Amniotic stem cell (primary cell): ENCODE measurements at regions not wholly inside any gene's neighbourhood (a gene's known extent, or its start where the extent isn't known, plus 50 kb on each side); places are given as distances from the start of the nearest gene placed in this dataset.
"Not testable (repeated sequence)": the region's sequence is repeated elsewhere in the genome, so short reads cannot be mapped to it uniquely, and the experiment has no call there.

ENCODE experiments used
- DNase-seq: peaks from one replicate; lab custom pipeline; 2025; lab: John Stamatoyannopoulos, UW

GRCh38 chr16:72596373-72596772 lies 424.4 kb upstream of the PMFBP1 start:
- DNase-seq = no peak

GRCh38 chr16:72590151-72590937 lies 418.4 kb upstream of the PMFBP1 start:
- no peak for DNase-seq

GRCh38 chr16:72588551-72588950 lies 416.6 kb upstream of the PMFBP1 start:
- no peak for DNase-seq

GRCh38 chr16:72578061-72578460 lies 406.1 kb upstream of the PMFBP1 start:
- not testable (repeated sequence) for DNase-seq

- no peak for DNase-seq
Measured at GRCh38 chr16:72576189-72576588, 404.2 kb upstream of the PMFBP1 start.

- no peak for DNase-seq
Measured at GRCh38 chr16:72569677-72570076, 397.7 kb upstream of the PMFBP1 start.

GRCh38 chr16:72568502-72568901 lies 396.5 kb upstream of the PMFBP1 start:
- DNase-seq = no peak

- DNase-seq = no peak
Measured at GRCh38 chr16:72566174-72566573, 394.2 kb upstream of the PMFBP1 start.

GRCh38 chr16:72565106-72565505 lies 393.2 kb upstream of the PMFBP1 start:
- DNase-seq = no peak

- no peak for DNase-seq
Measured at GRCh38 chr16:72560617-72561016, 388.7 kb upstream of the PMFBP1 start.

GRCh38 chr16:72558501-72558900 lies 386.5 kb upstream of the PMFBP1 start:
- no peak for DNase-seq

GRCh38 chr16:72554935-72555334 lies 383.0 kb upstream of the PMFBP1 start:
- no peak for DNase-seq

GRCh38 chr16:72552654-72553053 lies 380.7 kb upstream of the PMFBP1 start:
- DNase-seq = no peak

- DNase-seq = no peak
Measured at GRCh38 chr16:72551649-72552048, 379.7 kb upstream of the PMFBP1 start.

GRCh38 chr16:72549878-72550277 lies 377.9 kb upstream of the PMFBP1 start:
- DNase-seq = no peak

- no peak for DNase-seq
Measured at GRCh38 chr16:72542102-72542501, 370.1 kb upstream of the PMFBP1 start.

- DNase-seq = no peak
Measured at GRCh38 chr16:72537664-72538063, 365.7 kb upstream of the PMFBP1 start.

GRCh38 chr16:72536723-72537435 lies 364.9 kb upstream of the PMFBP1 start:
- DNase-seq = peak; percentile 29

- DNase-seq = no peak
Measured at GRCh38 chr16:72532906-72533410, 361.0 kb upstream of the PMFBP1 start.

- peak; percentile 15 for DNase-seq
Measured at GRCh38 chr16:72530434-72530833, 358.5 kb upstream of the PMFBP1 start.

- DNase-seq = no peak
Measured at GRCh38 chr16:72523087-72523486, 351.1 kb upstream of the PMFBP1 start.

GRCh38 chr16:72517154-72517553 lies 345.2 kb upstream of the PMFBP1 start:
- DNase-seq = no peak

GRCh38 chr16:72511171-72511570 lies 339.2 kb upstream of the PMFBP1 start:
- no peak for DNase-seq
